ENCODE measurements at regions not wholly inside any gene's neighbourhood (a gene's known extent, or its start where the extent isn't known, plus 50 kb on each side); places are given as distances from the start of the nearest gene placed in this dataset.

DNA sequence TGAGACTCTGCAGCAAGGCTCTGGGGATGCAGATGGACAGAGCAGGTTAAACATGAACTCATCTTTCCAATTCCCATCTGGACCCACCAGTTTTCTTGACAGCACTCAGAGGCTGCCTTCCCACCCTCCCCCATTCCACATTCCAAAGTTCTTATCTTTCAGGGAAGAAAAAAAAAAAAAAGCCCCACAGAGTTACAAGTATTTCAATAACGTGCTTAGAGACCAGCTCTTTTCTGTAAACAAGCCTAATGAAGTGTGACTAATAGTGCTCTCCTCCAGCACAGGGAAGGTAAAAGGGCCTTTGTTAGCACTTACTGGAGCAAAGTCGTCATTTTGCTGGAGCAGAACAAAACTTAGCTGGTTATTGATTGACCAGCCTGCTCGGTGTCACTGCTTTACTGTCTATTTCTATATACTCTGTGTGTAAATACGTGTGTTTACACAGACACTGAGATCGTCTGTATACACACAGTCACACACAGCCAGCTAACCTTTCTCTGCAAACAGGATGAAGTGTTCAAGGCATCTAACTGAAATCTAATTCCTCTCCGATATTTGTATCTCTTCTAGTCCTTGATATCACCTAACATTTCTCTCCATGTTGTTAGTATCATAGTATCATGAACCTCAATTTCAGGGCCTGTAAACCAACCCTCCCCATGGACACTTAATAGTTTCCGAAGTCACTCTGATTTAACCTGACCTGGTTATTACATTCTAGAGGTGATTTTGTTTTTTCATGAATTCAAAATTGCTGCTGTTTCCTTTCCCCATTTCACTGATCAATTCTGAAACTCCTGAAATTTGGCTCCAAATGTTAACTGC lies 84.9 kb downstream of the ZNF608 start:
- Histone ChIP-seq H3K9ac (ENCODE audit: extremely low read depth, insufficient read length, low read length) (peak overlapping the region; percentile 16), H3T11ph (ENCODE audit: low read length) (no peak overlapping the region), H3K56ac (ENCODE audit: insufficient read length, low read depth, low read length) (no peak overlapping the region), H4K20me1 (ENCODE audit: control insufficient read depth, insufficient read depth, insufficient read length) (no peaks in the 10 kb centered on the region), H3K4me2 (ENCODE audit: insufficient read depth, insufficient read length, low read length) (peak overlapping the region; percentile 50), H4K91ac (ENCODE audit: insufficient read length, low read depth, low read length) (no peak overlapping the region), H4K8ac (replicated peaks; ENCODE audit: insufficient read length, low read depth, low read length) (no peak overlapping the region), H2BK5ac (ENCODE audit: insufficient read length, low read length) (no peak overlapping the region), H3K27ac (ENCODE audit: insufficient read length, low read depth, low read length) (peak overlapping the region; percentile 37), H2AK5ac (ENCODE audit: insufficient read length, low read length) (no peak overlapping the region), H2AFZ (ENCODE audit: low read length) (no peak overlapping the region), H3K27me3 (ENCODE audit: insufficient read depth, low read length) (no peaks in the 10 kb centered on the region), H2BK20ac (ENCODE audit: low read depth, low read length, poor library complexity, severe bottlenecking) (no peak overlapping the region), H4K5ac (ENCODE audit: insufficient read length, low read depth, low read length) (no peak overlapping the region), H3K4me1 (ENCODE audit: insufficient read depth, low read length) (peaks cover 25% of the 10 kb centered on the region; the same call in 1 of the 2 replicates), H3K4ac (ENCODE audit: low read depth, low read length) (no peak overlapping the region), H3K79me1 (ENCODE audit: insufficient read depth, low read depth, low read length, poor library complexity, severe bottlenecking) (no peaks in the 10 kb centered on the region), H2BK15ac (ENCODE audit: low read depth, low read length) (no peak overlapping the region), H2BK12ac (ENCODE audit: insufficient read length, low read depth, low read length) (no peak overlapping the region), H3K23me2 (ENCODE audit: insufficient read length, low read depth, low read length, poor library complexity, severe bottlenecking) (no peaks in the 10 kb centered on the region), H3K23ac (ENCODE audit: insufficient read length, low read depth, low read length) (no peak overlapping the region), H3K79me2 (ENCODE audit: insufficient read depth, low read length) (peaks cover 5% of the 10 kb centered on the region; the same call in 1 of the 2 replicates), H3K14ac (ENCODE audit: insufficient read depth, low read length) (no peak overlapping the region), H3K18ac (ENCODE audit: insufficient read length, low read depth, low read length) (no peak overlapping the region), H2BK120ac (ENCODE audit: low read depth, low read length, poor library complexity, severe bottlenecking) (no peak overlapping the region), H3K9me3 (ENCODE audit: control insufficient read depth, low read depth, low read length) (no peaks in the 10 kb centered on the region)
- no peaks in the 10 kb centered on the region; a peak in 1 of 5 replicates for H3K9me3 Mint-ChIP-seq
- no peak for TF ChIP-seq CTCF (conservative IDR thresholded peaks at IDR 0.05)
- H3K4me3 Mint-ChIP-seq, result peak overlapping the region; percentile 39 to 53
- no CpG with 5 or more reads among the region's 7 CpGs for WGBS (ENCODE audit: extremely low coverage, insufficient read length, low lambda C conversion rate)
- peak overlapping the region; percentile 74 to 99 (median 92) for H3K27ac Mint-ChIP-seq
- peaks cover 0 to 4% (median 4%) of the 10 kb centered on the region in 3 experiments; a peak in 2 of 7 replicates for H3K36me3 Mint-ChIP-seq (ENCODE audit: insufficient read depth in 1 of 3, low read depth in 3 of 3)
- no peak for DNase-seq
- peaks cover 84 to 87% of the 10 kb centered on the region in 2 experiments for H3K4me1 Mint-ChIP-seq
- no peaks in the 10 kb centered on the region for H3K27me3 Mint-ChIP-seq (ENCODE audit: low read depth)
